DMS153 treated with DMSO at 0.1 percent for 48 hours (cell line): ENCODE measurements at regions not wholly inside any gene's neighbourhood (a gene's known extent, or its start where the extent isn't known, plus 50 kb on each side); places are given as distances from the start of the nearest gene placed in this dataset.

Source experiments
- DNase-seq: peaks from one replicate; lab custom pipeline; 2025; ENCODE audit not compliant: unreplicated experiment; lab: John Stamatoyannopoulos, UW

DNA sequence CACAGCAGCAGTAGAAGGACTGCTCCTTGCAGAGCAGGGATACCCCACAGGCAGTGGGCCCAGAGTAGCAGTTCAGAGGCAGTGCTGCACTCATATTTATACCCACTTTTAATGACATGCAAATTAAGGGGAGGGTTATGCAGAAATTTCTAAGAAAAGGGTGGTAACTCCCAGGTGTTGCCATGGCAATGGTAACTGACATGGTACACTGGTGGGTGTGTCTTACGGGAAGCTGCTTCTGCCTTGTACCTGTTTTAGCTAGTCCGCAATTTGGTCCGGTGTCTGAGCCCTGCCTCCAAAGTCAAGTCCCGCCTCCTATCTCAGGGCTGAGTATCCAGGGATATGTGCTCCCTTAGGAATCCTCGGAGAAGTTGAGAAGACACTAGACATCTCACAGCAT, 79.2 kb upstream of the UQCRFS1 start:
- DNase-seq = no peak

DNA sequence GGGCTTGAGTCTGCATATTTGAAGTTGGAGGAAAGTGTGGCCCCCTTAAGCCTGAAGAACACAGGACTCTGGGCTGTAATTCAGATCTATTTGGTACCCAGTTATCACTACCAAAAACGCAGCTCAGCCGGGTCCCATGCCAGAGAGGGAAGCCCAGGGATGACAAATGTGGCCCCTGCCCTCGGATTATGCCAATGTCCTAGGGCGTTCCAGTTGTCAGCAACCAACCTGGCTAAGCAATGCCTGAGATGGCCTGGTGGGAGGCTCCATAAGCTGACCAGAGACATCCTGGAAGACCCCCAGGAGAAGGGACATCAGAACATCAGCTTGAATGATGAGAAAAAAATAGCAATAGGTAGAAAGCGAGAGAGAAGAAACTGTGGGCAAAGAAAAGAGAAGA, 79.6 kb upstream of the UQCRFS1 start:
- DNase-seq = no peak

DNA sequence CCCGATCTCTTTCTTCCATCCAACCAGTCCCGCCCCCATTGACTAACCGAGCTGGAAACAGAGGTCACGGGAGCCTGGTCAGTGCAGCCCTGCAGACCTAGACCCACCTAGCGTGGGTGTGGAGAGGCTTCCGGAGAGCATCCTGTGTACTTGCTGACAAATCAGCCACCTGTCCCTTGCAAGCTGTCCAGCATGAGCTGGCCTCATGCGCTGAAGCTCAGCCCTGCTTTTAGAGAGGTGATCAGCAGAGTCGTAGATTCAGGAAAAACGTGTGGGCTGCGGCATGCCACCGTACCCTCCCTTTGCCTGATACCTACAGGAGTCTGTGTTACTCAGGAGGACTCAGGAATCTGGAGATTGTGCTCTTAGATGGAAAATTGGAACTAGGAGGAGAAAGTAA, 80.3 kb upstream of the UQCRFS1 start:
- DNase-seq = no peak

DNA sequence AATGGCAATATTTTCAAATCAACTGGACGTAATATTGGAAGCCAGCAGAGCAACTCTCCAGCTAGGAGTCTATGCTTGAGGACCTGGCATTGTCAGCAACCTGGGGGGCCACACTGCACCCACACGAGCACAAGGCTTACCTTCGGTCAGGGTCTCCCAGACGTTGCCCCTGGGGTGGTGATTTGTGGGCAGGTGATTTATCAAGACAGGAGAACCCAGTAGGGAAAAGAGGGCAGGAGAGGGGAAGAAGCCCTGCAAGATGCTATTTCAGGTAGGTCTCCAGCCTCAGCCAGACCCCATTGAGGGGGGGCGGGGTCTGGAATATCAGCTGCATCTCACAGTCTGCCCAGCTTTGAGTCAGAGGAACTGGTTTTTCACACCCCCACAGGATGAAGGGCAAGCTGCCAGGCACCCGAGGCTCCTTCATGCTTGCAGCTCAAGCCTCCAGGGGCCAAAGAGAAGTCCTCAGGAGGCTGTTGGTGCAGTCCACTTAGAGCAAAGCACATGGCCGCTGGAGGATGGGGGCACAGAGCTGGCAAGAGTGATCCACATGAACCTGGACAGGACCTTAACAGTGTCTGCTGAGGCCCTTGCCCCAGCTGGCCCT, 80.9 kb upstream of the UQCRFS1 start:
- no peak for DNase-seq

DNA sequence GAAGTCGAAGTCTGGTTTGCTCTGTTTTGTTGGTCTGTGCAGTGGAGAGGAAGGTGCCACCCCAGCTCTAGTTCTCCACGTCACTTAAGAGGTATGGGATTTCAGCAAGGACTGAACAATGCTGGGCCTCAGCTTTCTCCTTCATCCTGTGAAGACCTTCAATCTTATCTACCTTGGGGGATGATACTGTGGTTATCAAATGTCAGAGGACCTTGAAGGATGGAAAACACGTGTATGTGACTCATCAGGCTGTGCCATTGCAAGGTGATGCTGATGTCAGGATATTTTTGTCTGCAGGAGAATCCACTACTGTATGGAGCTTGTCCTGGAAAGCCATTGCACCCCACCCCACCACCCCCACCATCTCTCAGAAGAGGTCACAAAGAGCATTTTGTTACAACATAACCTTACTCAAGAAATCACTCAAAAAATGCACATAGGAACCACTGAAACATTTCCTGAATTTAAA, 81.4 kb upstream of the UQCRFS1 start:
- no peak for DNase-seq

DNA sequence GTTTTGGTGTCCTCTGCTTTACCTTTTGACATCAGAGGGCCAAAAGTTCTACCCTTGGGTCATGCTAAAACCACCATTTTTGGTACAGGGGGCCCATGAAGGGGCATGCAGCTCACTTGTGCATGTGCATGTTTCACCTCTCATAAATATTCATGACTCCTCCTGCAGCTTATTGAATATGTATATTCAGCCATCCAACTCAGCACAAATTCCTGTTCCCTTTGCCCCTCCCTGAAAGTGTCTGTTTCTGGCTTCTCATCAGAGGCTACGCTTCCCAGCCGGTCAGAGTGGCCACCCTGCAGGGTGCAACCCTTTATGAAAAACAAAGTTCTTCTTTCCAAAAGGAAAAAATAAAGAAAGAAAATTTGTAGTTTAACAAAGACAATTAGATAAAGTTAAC, 82.3 kb upstream of the UQCRFS1 start:
- DNase-seq = no peak

DNA sequence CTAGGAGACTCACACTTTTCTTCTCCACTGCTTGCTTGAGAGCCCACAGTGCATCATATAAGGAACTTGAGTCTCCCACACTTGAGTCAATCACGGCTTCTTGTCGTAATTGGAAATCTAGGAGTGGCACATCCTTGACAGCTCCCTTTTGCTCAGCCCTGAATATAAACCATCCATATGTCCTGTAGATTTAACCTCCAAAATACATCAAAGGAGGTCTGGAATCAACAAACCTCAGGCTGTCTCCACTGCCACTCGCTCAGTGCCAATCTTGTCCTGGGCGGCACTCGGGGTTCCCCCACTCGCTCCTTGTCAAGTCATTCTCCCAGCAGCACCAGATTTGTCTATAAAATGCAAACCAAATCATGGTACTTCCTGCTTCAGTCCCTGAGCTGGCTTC, 84.4 kb upstream of the UQCRFS1 start:
- DNase-seq = no peak

DNA sequence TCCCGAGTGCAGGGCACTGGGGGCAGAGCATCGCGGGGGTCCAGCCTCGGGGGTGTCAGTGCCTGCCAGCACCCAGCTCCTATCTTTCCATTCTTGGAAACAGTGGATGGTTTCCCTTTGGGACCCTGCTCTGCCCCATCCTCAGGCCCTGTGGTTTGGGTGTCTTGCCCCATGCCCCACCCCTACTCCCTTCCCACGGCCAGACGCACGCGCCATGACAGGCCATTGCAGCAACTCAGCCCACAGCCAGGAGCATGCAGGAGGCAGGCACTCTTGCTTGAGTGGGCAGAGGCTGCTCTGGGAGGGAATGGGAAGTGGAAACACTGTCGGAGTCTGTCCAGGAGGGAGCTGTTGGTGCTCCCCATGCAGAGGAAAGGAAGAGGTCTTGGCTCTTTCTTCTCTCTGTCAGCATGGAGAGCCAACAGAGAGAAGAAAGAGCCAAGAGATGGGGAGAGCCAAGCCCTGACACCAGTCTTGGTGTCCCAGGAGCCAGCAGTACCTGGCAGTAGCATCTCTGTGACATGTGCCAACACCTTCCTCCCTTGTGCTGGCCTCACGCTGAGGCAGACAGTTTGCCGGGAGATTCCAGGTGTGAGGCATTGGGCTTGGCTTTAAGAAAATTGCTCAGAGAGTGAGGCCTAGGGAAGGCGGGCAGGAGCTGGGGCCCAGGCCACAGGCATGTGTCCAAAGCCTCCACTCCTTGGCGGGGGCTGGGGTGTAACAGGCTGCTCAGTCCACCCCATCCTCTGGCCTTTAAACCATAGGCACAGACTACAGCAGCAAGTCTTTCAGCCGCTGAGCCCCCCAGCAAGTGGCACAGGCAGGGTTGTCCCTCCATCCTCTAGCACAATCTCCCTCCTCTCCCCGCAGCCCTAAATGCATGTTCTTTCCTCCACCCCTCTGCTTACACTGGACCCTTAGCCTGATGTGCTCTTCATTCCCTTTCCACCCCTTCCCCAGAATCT, 86.7 kb upstream of the UQCRFS1 start:
- DNase-seq = no peak

DNA sequence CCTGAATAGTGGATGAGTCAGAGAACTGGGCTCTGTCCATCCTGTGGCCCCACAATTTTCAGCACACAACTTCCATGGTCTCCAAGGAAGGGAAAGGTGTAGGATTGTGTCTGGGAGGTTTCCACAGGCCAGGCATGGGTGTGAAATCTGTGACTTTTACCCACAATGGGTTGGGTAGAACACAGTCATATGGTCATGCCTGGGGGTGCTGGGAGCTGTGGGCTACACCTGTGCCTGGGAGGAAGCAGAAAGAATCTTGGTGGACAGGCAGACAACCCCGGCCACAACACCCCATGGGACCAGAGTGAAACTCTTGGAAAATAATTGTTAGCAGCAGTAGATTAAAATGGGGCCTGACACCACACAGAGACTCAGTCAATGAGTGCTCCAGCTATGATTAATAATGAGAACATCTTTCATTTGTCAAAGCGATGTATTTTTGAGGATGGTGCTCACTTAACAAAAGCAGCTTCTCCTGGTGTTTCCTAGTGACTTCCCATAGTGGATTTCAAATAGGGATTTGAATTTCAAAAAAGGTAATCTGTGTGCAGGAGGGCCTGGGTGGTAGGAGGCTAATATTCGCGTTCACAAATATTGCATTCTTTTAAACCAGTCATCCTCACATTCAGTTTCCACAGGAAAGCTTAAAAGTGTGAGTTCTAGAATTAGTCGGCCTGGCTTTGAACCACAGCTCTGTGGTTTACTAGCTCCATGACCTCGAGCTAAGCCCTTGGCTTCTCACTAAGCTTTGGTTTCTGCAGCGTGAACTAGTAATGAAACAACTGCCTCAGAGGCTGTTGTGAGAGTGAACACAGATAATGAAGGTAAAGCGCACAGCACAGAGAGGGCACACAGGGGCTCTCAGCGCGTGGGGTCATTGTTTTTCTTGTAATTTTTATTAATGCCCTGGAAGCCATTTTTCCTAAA, 89.3 kb upstream of the UQCRFS1 start:
- DNase-seq = no peak

DNA sequence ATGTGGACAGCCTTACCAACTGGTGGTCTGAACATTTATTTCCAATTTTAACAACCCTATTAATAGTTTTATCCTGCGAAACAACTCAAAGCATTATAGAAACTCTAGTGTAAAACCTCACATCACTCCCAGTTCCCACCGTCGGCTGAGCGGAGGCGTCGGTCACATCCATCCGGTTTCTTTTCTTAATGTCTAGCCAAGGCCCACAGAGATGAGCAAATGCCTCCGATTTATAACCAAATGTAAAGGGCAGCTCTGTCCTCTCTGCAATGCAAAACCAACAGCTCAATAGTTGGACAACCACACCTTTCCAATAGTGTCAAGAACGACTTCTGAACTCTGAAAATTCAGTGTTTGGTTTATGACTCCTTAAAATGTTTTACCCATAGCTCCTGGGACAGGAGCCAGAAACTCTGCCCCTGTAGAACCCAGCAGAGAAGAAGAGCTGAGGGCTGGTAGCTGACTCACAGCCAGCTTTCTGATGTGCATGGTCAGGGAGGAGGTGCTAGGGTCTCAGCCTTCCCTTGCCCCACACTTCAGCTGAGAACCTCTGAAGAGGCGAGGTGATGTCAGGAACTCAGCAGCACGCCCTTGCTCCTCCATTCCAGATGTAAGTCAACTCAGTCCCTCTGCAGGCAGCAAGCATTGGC, 90.2 kb upstream of the UQCRFS1 start:
- no peak for DNase-seq

DNA sequence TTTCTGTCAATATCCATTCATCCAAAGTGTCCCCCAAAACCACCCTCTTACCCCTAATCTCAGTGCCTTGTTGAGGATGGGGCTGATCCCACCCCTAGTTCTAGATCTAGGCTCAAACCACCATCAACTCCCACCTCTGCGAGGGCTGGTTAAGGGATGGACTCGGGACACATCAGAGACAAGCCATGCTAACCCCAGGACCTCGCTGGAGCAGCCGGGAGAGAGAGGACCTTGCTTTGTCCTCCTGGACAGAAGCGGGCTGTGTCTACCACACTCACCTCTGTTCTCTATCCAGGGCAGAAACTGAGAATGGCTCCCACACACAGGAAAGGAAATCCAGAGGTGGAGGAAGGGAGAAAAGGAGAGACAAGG, 90.8 kb upstream of the UQCRFS1 start:
- DNase-seq = no peak

DNA sequence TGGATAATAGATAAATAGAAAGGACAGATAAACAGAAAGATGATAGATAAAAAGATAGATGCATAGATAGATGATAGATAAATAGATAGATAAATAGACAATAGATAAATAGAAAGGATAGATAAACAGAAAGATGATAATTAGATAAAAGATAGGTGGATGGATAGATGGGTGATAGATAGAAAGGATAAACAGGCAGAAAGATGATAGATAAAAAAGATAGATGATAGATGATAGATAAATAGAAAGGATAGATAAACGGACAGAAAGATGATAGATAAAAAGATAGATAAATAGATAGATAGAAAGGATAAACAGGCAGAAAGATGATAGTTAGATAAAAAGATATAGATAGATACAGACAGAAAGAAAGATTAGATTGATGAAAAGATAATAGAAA, 92.3 kb upstream of the UQCRFS1 start:
- DNase-seq = no peak

DNA sequence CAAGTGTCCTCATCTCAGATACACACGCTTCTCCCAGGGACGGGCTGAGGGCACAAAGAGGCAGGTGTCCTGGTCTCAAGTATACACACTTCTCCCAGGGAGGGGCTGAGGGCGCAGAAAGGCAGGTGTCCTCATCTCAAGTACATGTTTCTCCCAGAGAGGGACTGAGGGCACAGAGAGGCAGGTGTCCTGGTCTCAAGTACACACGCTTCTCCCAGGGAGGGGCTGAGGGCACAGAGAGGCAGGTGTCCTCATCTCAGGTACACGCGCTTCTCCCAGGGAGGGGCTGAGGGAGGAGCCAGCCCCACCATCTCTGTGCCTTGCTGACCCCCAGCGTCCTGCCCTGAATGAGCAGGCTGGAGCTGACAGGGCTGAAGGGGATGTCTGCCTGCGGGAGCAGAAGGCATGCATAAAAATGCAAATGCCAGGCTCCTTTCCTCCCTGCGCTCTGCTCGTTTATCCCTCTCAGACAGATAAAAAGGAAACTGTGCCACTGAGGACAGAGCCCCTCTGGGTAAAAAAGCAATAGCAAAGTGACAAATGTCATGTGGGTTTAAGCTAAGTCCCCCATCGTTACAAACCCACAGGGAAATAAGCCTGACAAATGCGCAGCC, 96.1 kb upstream of the UQCRFS1 start:
- DNase-seq = peak; percentile 85

DNA sequence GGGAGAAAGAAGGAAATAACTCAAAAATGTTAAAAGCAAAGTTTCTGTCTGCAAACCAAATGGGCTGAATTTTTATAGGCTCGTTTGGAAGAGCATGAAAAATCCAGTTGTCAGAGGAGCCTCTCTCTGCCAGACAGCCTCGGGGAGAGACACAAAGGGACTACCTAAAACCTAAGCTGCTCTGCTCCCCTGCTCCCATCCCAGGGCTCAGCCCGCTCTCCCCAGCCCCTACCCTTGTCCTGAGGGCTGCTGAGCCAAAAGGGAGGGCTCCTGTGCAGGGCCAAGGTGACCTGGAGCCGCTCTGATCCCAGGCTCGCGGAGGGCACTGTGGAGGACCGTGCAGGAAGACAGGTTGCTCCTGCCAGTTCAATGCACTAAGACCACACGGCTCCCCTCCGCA, 96.7 kb upstream of the UQCRFS1 start:
- no peak for DNase-seq

DNA sequence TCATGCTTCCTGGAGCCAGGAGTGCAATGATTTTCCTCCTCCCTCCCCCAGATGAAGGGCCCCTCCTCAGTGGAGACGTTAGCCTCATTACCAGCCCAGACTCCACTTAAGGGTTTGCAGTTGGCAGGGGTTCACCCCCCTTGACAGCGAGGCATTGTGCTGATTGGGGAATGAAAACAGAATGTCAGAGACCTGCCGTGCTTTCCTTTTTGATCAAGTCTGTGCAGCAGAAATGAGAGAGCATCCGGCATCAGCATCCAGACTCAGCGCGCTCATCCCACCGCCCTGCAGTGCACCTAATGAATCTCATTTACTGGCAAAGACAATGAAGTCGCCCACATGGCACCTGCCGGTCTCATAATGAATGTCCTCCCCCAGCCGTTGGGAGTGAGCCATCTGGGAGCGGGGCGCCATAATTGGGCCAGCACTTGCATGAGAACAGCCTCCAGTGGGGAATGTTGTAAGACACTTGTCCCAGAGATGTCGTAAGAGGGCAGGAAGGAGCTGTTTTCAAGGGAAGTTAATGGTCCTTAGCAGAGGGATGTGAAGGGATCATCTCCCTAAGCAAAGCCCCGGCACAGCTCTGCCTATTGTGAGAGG, 98.3 kb upstream of the UQCRFS1 start:
- peak; percentile 53 for DNase-seq

DNA sequence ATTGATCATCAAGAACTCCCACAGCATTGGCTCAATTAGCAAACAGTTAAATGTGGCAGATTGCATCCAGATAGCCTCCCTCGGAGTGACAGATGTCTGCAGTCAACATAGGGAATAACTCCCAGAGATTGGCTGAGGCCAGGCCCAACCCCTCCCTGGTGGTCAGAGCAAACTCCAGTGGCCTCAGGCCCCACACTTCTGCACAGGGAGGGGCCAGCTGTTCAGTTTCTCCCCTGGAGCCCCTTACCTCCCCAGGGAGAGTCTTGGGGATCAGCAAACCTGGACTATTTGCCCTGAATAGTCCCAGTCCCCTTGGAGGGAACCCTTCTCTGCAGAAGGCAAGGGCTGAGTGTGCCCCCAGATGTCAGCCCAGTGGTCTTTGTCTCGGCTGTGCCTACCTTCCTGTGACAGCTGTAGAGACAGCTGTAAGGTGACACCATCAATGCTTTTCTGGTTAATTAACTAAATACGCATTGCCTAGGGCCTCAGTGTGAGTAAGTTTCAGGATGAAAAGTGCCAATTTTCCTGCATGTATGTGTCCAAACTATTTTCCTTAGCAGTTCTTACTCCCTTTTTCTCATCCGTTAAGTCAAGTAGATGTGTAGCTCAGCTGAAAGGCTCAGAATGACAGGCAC, 102.7 kb upstream of the UQCRFS1 start:
- DNase-seq = no peak

DNA sequence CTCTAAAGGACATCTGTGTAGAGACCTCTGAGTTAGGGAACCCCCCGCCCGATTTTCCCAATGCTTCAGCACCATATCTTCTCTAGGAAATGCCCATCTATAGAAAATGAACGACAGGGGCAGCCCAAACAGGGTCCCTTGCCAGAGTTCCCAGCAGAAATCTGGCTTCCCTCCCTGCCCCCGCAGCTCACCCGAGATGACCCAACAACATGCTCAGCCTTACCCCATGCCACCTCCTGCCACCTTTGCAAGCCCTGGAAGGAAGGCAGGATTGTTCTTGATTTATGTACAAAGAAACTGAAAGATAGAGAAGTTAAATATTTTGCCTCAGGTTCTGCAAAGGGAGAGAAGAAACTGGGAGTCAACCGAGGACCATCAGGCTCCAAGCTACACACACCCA, 105.6 kb upstream of the UQCRFS1 start:
- DNase-seq = no peak

DNA sequence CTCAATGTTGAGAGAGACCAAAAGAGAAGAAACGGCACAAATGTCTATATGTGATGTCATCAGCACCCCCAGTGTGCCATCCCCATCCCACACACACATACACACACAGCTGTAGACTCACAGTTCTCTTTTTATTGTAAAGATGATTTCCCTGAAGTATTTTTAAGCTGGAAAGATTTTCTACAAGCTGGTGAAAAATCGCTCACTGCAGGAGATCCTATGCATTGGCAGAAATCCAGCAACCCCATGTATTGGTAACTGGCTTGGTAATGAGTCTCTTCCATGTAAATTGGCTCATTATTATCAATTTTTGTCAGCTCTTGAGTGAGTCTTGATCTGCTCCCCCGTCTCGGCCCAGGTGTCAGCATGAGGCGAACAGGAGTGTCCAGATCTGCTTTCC, 107.1 kb upstream of the UQCRFS1 start:
- no peak for DNase-seq

DNA sequence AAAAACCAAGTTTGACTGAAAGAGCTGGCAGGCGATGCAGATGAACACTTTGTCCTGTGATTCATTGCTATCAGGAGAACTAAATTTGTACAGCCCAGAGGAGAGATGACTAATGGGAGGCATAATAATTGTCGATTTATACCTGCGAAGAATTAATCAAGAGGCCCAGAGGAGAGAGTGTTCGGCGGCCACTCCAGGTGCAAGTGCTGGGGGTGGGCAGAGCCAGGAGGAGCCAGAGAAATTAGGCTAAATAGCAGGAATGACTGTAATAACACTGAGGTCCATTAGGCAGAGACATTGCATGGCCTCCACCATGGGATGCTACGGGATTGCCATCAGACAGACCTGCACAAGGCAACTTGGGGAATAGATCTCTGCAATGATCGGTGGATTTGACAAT, 107.7 kb upstream of the UQCRFS1 start:
- DNase-seq = no peak

DNA sequence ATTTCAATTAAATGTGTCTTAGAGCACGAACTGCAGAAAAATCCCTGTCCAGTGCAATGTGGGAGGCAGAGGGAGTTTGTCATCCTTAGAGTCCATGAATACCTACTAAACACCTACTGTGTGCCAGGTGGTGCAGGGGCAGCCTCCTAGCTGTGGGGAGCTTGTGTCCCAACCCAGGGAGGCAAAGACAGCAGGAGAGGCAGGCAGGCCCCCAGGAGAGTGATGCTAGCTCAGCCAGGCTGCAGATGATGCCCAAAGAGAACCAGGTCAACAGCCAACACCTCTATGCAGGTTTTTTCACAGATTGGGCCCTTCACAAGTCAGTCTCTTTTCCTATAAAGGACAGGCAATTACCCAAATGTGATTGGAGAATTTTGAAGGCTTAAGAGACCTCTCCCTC, 108.2 kb upstream of the UQCRFS1 start:
- no peak for DNase-seq
